Left ventricle myocardium inferior (tissue), 1 donor: ENCODE measurements at regions not wholly inside any gene's neighbourhood (a gene's known extent, or its start where the extent isn't known, plus 50 kb on each side); places are given as distances from the start of the nearest gene placed in this dataset.

ENCODE experiments used
- DNase-seq: peaks from one replicate; pipeline ENCODE4 v3.0.0-alpha.2; 2020
- H3K27ac ChIP-seq: fragments of 200-600 bp; replicated peaks from 2 replicates; pipeline ENCODE4 v1.8.0; 2021
- H3K27me3 ChIP-seq: fragments of 200-600 bp; 2 replicates; pipeline ENCODE4 v1.8.0; 2021; ENCODE audit warnings: low read depth
- H3K36me3 ChIP-seq: fragments of 200-600 bp; 2 replicates; pipeline ENCODE4 v1.8.0; 2021
- H3K4me1 ChIP-seq: fragments of 200-600 bp; 2 replicates; pipeline ENCODE4 v1.8.0; 2021
- H3K4me3 ChIP-seq: fragments of 200-600 bp; 2 replicates; pipeline ENCODE4 v1.8.0; 2021; ENCODE audit warnings: mild to moderate bottlenecking, moderate library complexity
- H3K9me3 ChIP-seq: fragments of 200-600 bp; replicated peaks from 2 replicates; pipeline ENCODE4 v1.8.0; 2021
- CTCF ChIP-seq: fragments of 200-600 bp; IDR thresholded peaks from 2 replicates; pipeline ENCODE4 v1.8.0; 2021; ENCODE audit warnings: antibody characterized with exemption, mild to moderate bottlenecking, borderline replicate concordance
- intact Hi-C: fragments of 100-400 bp; cut with micrococcal nuclease; formaldehyde crosslinking; loops from one replicate; pipeline ENCODE4 v1.11.0; 2022
- donor health status: DM: no; HTN: yes; CAD: no; lungs with severe emphysema.

DNA sequence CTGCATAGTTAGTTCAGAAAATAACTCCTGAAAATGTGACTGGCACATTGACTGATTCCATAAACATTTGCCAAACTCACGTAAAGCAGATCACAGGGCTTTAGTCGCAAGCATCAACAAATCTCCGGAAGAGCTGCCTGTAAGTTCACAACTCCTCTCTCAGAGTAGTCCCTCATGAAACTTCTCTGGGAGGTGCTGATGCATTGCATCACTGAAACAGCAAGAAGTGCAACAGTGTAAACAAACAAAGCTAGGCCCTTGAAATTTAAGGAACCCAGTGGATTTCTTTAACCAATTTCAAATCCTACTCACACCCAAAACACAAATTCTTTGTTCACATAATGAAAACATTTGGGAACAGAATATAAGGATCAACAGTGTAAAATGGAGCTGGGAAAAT, 1691.7 kb upstream of the FLRT2 start:
- Histone ChIP-seq H3K4me3 (no peak overlapping the region), H3K27me3 (no peaks in the 10 kb centered on the region), H3K9me3 (peaks cover 5% of the 10 kb centered on the region), H3K27ac (no peak overlapping the region), H3K4me1 (no peaks in the 10 kb centered on the region), H3K36me3 (no peaks in the 10 kb centered on the region)
- no peak for DNase-seq
- TF ChIP-seq CTCF = no peak
- intact Hi-C loops = no loop called here

GRCh38 chr14:83842547-83842946, 1687.4 kb upstream of the FLRT2 start:
- no peak for DNase-seq
- TF ChIP-seq CTCF = no peak
- intact Hi-C loops = no loop called here
- H3K9me3 ChIP-seq = no peaks in the 10 kb centered on the region
- no peaks in the 10 kb centered on the region for H3K27me3 ChIP-seq
- H3K27ac ChIP-seq = no peak overlapping the region
- no peaks in the 10 kb centered on the region for H3K4me1 ChIP-seq
- H3K36me3 ChIP-seq = no peaks in the 10 kb centered on the region
- H3K4me3 ChIP-seq = no peak overlapping the region

DNA sequence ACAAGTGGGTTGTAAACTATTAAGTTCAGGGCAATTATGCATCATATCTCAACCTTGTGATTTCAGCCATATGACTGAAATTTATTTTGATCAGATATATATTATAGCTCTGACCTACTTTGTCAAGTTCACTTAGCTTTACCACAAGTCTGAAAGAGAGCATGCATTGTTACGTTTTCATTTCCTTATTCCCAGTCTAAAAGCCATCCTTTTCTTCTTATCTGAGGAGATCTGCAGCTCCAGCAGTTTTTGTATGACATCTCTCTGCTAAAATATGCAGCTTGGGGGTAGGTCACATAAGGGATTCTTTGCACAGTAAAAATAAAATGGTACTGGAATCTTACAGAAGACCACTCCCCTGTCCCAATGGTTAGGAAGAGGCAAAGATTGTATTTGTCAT, 1682.8 kb upstream of the FLRT2 start:
- H3K4me3 ChIP-seq = no peak overlapping the region
- intact Hi-C loops = no loop called here
- no peak overlapping the region for H3K27ac ChIP-seq
- TF ChIP-seq CTCF = no peak
- H3K27me3 ChIP-seq = no peaks in the 10 kb centered on the region
- H3K4me1 ChIP-seq = no peaks in the 10 kb centered on the region
- H3K36me3 ChIP-seq = no peaks in the 10 kb centered on the region
- DNase-seq = no peak
- H3K9me3 ChIP-seq = peaks cover 3% of the 10 kb centered on the region

DNA sequence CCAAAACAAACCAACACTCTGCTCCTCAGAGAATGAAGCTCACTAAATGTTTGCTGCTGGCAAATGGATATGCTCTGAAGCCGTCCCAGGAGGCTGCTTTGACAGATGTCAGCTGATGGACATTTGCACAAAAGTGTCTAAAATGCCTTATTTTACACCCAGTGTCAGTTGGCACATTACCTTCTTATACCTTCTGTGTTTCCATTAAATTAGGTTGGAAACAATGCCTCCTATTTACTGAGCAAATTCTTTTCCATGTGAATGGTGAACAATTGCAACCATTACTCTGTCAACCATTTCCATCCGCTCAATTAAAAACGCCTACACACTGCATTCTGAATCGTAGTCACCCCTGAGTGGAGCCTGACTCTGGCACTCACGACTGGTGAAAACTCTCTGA, 1679.9 kb upstream of the FLRT2 start:
- intact Hi-C loops = no loop called here
- Histone ChIP-seq H3K9me3 (peaks cover 9% of the 10 kb centered on the region), H3K27me3 (no peaks in the 10 kb centered on the region), H3K4me1 (no peaks in the 10 kb centered on the region), H3K4me3 (no peak overlapping the region), H3K27ac (no peak overlapping the region), H3K36me3 (no peaks in the 10 kb centered on the region)
- TF ChIP-seq CTCF = no peak
- no peak for DNase-seq

DNA sequence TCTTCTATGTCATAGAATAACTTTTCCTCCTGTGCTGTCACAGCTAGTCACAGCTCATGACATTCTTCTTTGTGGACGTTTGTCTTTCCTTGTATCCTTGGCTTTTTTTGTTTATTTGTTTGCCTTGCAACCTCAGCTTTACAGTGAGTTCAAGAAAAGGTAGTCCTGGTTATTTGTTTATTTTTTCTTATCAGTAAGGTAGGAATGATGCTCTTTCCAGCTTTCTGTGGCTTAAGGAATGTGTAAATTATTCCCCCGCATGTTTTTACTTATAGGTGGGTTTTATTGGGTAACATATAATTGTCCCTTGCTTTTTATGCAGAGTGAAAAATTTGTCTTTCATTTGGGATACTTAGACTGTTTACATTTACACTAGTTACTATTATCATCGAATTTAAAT, 1673.6 kb upstream of the FLRT2 start:
- Histone ChIP-seq H3K9me3 (peaks cover 9% of the 10 kb centered on the region), H3K4me3 (no peak overlapping the region), H3K27ac (no peak overlapping the region), H3K4me1 (no peaks in the 10 kb centered on the region), H3K36me3 (no peaks in the 10 kb centered on the region), H3K27me3 (no peaks in the 10 kb centered on the region)
- no peak for DNase-seq
- TF ChIP-seq CTCF = no peak
- intact Hi-C loops = no loop called here

- no peaks in the 10 kb centered on the region for H3K9me3 ChIP-seq
- no peak for TF ChIP-seq CTCF
- H3K4me3 ChIP-seq = no peak overlapping the region
- no peaks in the 10 kb centered on the region for H3K27me3 ChIP-seq
- intact Hi-C loops = no loop called here
- DNase-seq = no peak
- no peaks in the 10 kb centered on the region for H3K4me1 ChIP-seq
- no peaks in the 10 kb centered on the region for H3K36me3 ChIP-seq
- H3K27ac ChIP-seq = no peak overlapping the region
These were observed 1669.3 kb upstream of the FLRT2 start for GRCh38 chr14:83860631-83861155.
